Effector CD4-positive, alpha-beta T cell (primary cell): ENCODE measurements at regions not wholly inside any gene's neighbourhood (a gene's known extent, or its start where the extent isn't known, plus 50 kb on each side); places are given as distances from the start of the nearest gene placed in this dataset.

ENCODE experiments used
- DNase-seq: peaks from one replicate; pipeline ENCODE4 v3.0.0-alpha.2; 2020

DNA sequence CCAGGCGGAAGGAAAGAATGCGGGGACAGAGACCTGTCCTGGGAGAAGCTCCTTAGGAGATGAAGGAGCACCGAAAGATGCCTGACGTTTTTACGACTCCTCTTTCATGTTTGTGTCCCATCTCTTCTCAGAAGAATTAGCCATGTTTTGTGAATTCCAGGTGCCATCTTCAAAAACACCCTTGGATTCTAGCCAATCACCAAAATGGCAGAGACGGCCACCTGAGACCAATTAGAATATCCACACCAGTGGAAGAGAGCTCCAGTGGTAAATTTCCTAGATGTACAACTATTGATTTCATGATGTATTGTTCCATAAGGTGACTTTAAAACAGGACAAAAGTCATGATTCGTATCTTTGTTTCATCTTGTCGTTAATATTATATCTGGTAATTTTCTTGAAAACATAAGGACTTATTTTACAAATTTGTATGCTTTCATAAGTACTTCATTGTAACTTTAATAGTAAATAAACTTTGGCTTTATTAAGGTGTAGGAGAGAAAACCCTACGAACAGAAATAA, 62.3 kb upstream of the NUDT4 start:
- DNase-seq: no peak

- no peak for DNase-seq
These were observed 61.7 kb upstream of the NUDT4 start for GRCh38 chr12:93315907-93316622.

DNA sequence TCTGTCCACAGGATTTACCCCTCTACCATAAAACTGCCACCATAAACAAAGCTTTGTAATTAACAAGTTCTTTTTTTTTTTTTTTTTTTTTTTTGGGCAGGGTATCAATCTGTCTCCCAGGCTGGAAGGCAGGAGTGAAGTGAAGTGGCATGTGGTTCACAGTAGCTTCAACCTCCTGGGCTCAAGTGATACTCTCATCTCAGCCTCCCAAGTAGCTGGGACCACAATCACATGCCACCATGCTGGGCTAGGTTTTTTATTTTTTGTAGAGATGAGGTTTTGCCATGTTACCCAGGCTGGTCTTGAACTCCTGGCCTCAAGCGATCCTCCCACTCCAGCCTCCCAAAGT, 61.1 kb upstream of the NUDT4 start:
- no peak for DNase-seq

DNA sequence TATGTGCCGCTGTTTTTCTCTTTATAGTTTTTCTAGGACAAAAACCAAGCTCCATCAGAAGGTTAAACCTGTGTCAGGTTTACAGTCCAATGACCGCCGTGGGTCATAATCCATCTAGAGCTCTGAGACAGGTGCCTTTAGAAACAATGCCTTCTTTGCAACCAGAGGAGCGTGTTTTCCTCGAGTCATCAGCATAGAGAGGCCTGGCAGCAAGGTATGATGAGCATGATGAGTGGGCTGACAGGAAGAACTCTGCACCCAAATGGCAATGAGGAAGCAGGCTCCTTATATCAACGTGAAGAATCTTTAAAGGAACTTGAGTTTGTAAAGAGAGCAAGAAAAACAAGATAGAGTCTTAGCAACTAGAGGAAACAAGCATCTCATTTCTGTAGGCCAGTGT, 60.5 kb upstream of the NUDT4 start:
- DNase-seq: no peak

GRCh38 chr12:93318720-93319522, 58.8 kb upstream of the NUDT4 start:
- DNase-seq: no peak

DNA sequence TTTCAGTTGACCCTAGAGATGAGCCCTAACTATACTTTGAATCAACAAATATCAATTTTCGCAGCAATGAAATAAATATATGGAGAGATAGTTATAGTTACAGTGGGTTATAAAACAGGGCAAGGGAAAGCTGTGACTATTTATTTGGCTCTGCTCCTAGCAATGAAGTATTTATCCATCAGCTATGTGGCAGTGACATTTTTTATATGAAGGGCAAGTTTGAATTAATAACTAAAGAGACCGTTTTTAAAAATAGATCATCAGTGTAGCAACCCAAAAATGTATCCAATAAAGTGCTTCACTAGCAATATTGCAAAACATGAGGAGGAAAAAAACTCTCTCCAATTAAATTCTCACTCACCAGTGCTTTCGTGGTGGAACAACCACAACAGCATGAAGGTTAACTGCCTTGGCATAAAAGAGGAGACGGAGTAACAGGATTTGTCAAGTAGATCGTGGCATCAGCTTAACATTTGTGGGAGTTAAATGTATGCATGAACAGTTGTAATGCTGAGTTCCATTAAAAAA, 58.1 kb upstream of the NUDT4 start:
- no peak for DNase-seq

- DNase-seq: no peak
These were observed 54.9 kb upstream of the NUDT4 start for GRCh38 chr12:93322784-93323183.

- no peak for DNase-seq
These were observed 53.9 kb upstream of the NUDT4 start for GRCh38 chr12:93323625-93324329.

DNA sequence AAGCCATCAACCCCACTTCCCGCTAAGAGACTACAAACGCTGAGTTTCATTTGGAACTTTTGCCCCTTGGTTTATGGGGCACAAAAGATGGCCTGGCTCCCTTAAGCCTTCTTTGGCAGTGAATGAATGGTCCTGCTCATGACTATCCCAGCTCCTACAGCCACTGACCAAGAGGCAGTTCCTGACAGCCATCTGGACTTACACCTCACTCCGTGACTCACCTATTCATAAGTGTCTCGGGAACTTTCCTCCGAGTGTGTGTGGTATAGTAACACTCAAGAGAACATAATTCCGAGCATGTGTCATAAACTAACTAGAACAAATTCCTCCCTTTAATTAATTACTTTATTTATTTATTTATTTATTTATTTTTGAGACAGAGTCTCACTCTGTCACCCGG, 51.9 kb upstream of the NUDT4 start:
- DNase-seq: no peak
